ENCODE measurements at regions not wholly inside any gene's neighbourhood (a gene's known extent, or its start where the extent isn't known, plus 50 kb on each side); places are given as distances from the start of the nearest gene placed in this dataset.
A peak's percentile ranks its signal among the peaks of the same experiment; 100 is the strongest.
"Not testable (repeated sequence)": the region's sequence is repeated elsewhere in the genome, so short reads cannot be mapped to it uniquely, and the experiment has no call there.

GRCh38 chr5:166178411-166179080, 2112.9 kb upstream of the WWC1 start:
- DNase-seq = no peak

GRCh38 chr5:166185185-166185584, 2106.3 kb upstream of the WWC1 start:
- DNase-seq = no peak

- no peak for DNase-seq
Measured at GRCh38 chr5:166188501-166189325, 2102.7 kb upstream of the WWC1 start.

- DNase-seq = no peak
Measured at GRCh38 chr5:166192696-166193095, 2098.7 kb upstream of the WWC1 start.

GRCh38 chr5:166195981-166196380, 2095.5 kb upstream of the WWC1 start:
- no peak for DNase-seq

DNA sequence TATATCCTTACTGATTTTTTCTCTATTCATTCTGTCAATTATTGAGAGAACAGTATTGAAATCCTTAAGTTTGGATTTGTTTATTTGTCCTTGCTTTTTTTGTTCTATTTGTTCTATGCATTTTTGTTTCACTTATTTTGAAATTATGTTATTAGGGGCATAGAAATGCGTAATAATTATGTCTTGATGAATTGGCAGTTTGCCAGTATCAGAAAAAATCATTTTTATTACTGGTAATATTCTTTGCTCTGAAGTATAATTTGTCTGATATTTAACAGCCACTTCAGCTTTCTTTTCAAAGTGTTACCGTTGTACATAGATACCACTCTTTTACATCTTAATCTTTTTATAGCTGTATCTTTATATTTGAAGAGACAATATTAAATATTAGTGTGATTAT, 2090.9 kb upstream of the WWC1 start:
- DNase-seq = no peak

- no peak for DNase-seq
Measured at GRCh38 chr5:166211640-166212039, 2079.8 kb upstream of the WWC1 start.

DNA sequence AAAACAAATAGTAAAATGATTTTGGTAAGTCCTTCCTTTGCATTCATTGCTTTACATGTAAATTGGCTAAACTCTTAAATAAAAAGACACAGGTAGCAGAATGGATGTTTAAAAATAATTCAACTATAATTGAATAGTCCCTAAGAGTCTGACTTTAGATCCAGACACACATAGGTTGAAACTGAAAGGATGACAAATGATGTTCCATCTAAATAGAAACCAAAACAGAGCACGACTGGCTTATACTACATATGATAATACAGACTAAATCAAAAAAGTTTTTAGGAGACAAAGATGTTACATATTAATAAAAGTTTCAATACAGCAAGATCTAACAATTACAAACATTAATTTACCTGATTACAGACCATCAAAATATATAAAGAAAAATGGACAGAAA, 2055.1 kb upstream of the WWC1 start:
- no peak for DNase-seq

DNA sequence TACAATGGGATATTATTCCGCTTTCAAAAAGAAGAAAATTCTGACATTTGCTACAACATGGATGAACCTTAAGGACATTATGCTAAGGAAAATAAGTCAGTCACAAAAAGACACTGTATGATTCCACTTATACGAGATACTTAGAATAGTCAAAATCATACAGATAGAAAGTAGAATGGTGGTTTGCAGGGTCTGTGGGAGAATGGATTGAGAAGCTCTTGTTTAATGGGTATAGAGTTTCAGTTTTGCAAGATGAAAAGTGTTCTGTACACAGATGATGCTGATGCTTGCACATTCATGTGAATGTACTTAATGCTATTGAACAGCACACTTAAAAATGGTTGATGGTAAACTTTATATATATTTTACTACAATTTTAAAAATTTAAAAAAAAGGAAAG, 2050.7 kb upstream of the WWC1 start:
- no peak for DNase-seq

- no peak for DNase-seq
Measured at GRCh38 chr5:166245556-166245955, 2045.9 kb upstream of the WWC1 start.

- DNase-seq = no peak
Measured at GRCh38 chr5:166251786-166252185, 2039.7 kb upstream of the WWC1 start.

- DNase-seq = no peak
Measured at GRCh38 chr5:166257661-166258060, 2033.8 kb upstream of the WWC1 start.

DNA sequence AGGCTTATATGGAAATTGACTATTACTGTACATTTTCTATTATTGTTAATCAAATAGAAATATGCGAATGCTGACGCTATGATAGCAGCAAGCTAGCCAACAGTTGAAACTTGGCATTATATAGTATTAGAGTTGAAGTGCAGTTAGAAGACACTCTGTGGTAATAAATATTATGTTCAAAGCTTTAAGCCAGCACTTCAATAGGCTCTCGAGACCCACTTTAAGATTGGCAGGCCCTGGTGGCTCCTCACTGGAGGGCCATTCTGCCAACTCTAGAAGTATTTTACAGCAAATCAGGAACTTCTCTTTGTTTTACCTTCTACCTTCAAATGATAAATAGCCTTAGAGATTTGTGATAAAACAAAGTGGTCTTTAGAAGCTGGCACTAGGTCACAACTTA, 2029.0 kb upstream of the WWC1 start:
- no peak for DNase-seq

- no peak for DNase-seq
Measured at GRCh38 chr5:166267907-166268306, 2023.5 kb upstream of the WWC1 start.

DNA sequence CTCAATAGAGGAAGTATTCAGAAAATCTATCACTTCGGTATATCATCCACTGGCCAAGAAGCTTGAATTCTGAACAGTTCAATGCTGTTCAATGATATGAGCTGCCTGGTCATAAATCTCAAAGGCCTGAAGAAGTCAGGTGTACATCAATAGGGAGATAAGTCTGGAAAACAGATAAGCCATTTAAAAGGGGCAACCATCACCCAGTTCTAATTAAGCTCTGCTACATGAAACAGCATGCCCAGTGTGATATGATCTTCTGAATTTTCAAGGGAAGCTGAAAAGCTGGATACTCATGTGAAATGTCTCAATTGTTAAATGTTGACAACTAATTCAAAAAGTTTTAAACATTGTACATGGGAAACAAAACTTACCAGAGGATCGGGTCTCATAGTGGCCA, 2020.7 kb upstream of the WWC1 start:
- no peak for DNase-seq

- no peak for DNase-seq
Measured at GRCh38 chr5:166276006-166276405, 2015.4 kb upstream of the WWC1 start.

DNA sequence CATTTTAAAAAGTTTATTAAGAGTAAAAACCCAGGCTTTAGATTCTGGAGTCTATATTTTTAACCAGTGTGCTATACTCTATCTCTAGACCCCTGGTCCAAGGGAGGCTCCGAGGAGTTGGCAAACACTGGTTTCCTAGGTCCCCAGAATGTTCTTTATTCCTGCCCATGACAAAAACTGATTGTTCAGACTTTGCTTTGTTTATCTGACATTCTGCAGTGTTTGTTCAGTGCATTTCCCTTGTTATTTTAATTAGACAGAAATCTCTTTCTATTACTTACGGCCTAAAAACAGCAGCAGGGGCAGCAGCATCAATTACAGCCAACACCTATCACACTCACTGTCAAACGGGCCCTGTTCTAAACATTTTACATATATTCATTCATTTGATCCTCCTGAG, 2011.6 kb upstream of the WWC1 start:
- no peak for DNase-seq

DNA sequence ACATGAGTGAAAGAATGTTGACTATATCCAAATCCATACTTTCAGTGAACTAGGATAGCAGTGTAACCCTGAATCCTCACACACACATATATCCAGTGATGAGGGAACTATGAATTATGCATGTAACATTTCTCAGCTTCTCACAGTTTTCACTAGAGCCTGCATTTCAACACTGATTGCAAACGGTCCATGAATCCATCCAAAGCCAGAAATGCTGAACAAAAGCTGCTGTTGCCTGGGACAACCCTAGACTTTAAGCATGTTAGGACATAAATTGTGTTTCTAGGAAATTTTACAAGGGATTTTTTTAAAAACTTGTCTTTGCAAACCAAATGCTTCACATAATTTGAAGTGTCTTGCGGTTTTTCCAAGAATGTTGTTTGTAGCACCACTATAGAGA, 2010.0 kb upstream of the WWC1 start:
- no peak for DNase-seq

GRCh38 chr5:166282939-166283338, 2008.5 kb upstream of the WWC1 start:
- DNase-seq = no peak

- no peak for DNase-seq
Measured at GRCh38 chr5:166285361-166285760, 2006.1 kb upstream of the WWC1 start.

- no peak for DNase-seq
Measured at GRCh38 chr5:166286832-166287231, 2004.6 kb upstream of the WWC1 start.

- peak; percentile 14 for DNase-seq
Measured at GRCh38 chr5:166287866-166288265, 2003.6 kb upstream of the WWC1 start.

- DNase-seq = not testable (repeated sequence)
Measured at GRCh38 chr5:166291800-166292199, 1999.6 kb upstream of the WWC1 start.

DNA sequence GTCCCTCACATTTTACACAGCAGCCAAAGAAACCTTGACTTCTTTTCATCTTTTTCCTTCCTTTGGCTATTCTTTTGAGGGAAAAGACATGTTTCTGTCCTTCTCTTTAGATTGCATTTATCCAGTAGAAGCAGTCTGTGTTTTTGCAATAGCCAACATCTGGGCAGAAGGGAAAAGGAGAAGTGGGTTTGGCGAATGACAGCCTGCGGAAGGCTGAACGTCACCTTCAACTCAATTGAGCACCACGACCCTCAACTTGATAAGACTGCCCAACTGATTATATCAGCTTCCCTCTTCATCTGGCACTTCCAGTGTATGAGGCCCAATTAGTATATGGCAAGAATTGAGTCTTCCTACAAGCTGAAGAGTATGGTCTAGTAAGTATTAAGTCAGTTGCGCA, 1997.6 kb upstream of the WWC1 start:
- no peak for DNase-seq

DNA sequence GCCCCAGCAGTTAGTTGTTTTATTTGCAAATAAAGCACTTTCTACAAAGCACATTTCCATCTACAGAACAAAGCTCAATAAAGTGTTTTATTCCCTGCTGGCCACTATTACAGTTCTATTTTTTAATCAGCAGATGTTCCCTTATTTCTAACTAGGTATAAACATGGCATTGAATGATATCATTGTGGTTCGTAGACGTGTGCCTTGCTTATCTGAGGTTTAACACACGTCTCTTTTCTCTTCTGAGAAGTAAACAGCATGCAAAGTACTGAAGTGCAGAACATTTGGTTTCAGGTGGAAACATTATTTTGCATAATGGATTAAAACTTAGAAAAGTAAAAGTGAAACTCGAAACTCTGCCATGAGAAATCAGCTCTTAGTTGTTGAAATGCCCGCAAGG, 1989.3 kb upstream of the WWC1 start:
- no peak for DNase-seq

Data from COR-L47 (cell line).